ENCODE measurements at regions not wholly inside any gene's neighbourhood (a gene's known extent, or its start where the extent isn't known, plus 50 kb on each side); places are given as distances from the start of the nearest gene placed in this dataset.

DNA sequence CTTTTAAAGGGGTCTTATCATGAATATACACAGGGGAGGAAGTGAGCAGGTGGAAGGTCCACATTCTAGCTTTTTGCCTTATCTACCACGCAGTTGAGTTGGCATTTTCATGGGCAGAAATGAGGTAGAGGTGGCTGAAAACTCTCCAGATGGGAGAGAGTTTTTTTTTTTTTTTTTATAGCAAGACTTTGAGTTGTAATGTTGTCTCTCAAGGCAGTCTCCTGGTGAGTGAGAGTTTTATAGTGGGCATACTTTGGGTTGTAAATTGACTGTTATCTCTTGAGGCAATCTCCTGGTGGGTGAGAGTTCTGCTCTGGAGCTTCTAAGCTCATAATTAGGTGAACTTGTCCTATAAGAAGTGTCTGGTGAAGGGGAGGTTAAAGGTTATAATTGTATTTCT, 191.7 kb upstream of the NAALADL2 start:
- H3K4me1 ChIP-seq (ENCODE audit: control insufficient read depth, insufficient read depth, low read length), result no peaks in the 10 kb centered on the region
- SMC1A ChIA-PET (ENCODE audit: uncharacterized antibody, unreplicated experiment), result no interaction called here
- H4K20me1 ChIP-seq (ENCODE audit: control insufficient read depth, insufficient read depth), result no peaks in the 10 kb centered on the region
- intact Hi-C loops (cut with micrococcal nuclease; ENCODE audit: unreplicated experiment), result no loop called here
- POLR2A ChIA-PET, result interaction anchor here (0.7 kb wide), 1 partner anchor 1666 kb away, joined by 7 read pairs; no protein-coding TSS in a partner anchor
- no TSS peak for BruUV-seq (replicated peaks)
- CTCF ChIA-PET, result interaction anchor here (0.6 kb wide), 1 partner anchor 564 kb away, joined by 3 read pairs; no protein-coding TSS in a partner anchor
- no peaks in the 10 kb centered on the region for H3K79me2 ChIP-seq (ENCODE audit: control insufficient read depth, insufficient read depth, low read length)
- in situ Hi-C loops (cut with MboI), result no loop called here
- 0% methylated on average over 1 of the region's 1 CpG for WGBS (ENCODE audit: insufficient coverage, insufficient replicate concordance, low lambda C conversion rate, missing lambda C conversion rate)
- H3K27ac ChIP-seq (ENCODE audit: control insufficient read depth, insufficient read depth), result no peak overlapping the region
- DNase-seq (ENCODE audit: low read depth, low spot score), result no peak
- no peak for ATAC-seq
- H2AFZ ChIP-seq (ENCODE audit: control insufficient read depth, low read depth, low read length), result no peak overlapping the region
- no peaks in the 10 kb centered on the region for H3K27me3 ChIP-seq (replicated peaks in 1 of 2; ENCODE audit: control insufficient read depth in 2 of 2, insufficient read depth in 2 of 2, low read length in 1 of 2)
- no peak overlapping the region for H3K4me3 ChIP-seq
- no peak for FAIRE-seq
- TF ChIP-seq CEBPB (IDR thresholded peaks at IDR 0.05; ENCODE audit: borderline replicate concordance in 1 of 2, low read depth in 2 of 2, low read length in 2 of 2), result no peak
- TF ChIP-seq, protein P1, sequence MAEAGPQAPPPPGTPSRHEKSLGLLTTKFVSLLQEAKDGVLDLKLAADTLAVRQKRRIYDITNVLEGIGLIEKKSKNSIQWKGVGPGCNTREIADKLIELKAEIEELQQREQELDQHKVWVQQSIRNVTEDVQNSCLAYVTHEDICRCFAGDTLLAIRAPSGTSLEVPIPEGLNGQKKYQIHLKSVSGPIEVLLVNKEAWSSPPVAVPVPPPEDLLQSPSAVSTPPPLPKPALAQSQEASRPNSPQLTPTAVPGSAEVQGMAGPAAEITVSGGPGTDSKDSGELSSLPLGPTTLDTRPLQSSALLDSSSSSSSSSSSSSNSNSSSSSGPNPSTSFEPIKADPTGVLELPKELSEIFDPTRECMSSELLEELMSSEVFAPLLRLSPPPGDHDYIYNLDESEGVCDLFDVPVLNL (IDR thresholded peaks at IDR 0.05; ENCODE audit: low read depth, low read length), result no peak
- no peak for TF ChIP-seq MTA2 (IDR thresholded peaks at IDR 0.05; ENCODE audit: low read depth)
- no peak for TF ChIP-seq SMAD1 (IDR thresholded peaks at IDR 0.05; ENCODE audit: low read depth, partially characterized antibody)
- TF ChIP-seq, protein P2, sequence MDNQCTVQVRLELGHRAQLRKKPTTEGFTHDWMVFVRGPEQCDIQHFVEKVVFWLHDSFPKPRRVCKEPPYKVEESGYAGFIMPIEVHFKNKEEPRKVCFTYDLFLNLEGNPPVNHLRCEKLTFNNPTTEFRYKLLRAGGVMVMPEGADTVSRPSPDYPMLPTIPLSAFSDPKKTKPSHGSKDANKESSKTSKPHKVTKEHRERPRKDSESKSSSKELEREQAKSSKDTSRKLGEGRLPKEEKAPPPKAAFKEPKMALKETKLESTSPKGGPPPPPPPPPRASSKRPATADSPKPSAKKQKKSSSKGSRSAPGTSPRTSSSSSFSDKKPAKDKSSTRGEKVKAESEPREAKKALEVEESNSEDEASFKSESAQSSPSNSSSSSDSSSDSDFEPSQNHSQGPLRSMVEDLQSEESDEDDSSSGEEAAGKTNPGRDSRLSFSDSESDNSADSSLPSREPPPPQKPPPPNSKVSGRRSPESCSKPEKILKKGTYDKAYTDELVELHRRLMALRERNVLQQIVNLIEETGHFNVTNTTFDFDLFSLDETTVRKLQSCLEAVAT (IDR thresholded peaks at IDR 0.05), result no peak
- TF ChIP-seq WRNIP1 (IDR thresholded peaks at IDR 0.05; ENCODE audit: borderline replicate concordance, low read depth, low read length), result no peak
- TF ChIP-seq ZNF274 (IDR thresholded peaks at IDR 0.05; ENCODE audit: insufficient read depth, insufficient read length), result no peak
- TF ChIP-seq POU2F2 (IDR thresholded peaks at IDR 0.05; ENCODE audit: borderline replicate concordance, low read depth, low read length), result no peak
- TF ChIP-seq ZNF687 (IDR thresholded peaks at IDR 0.05), result no peak
- no peak for TF ChIP-seq KDM1A (IDR thresholded peaks at IDR 0.05; ENCODE audit: borderline replicate concordance)
- TF ChIP-seq ZNF217 (IDR thresholded peaks at IDR 0.05), result no peak
- TF ChIP-seq SRF (IDR thresholded peaks at IDR 0.05; ENCODE audit: low read depth in 2 of 2, low read length in 2 of 2), result no peak
- no peak for TF ChIP-seq ZNF24 (IDR thresholded peaks at IDR 0.05)
- no peak for TF ChIP-seq CREB1 (IDR thresholded peaks at IDR 0.05; ENCODE audit: low read depth)
- TF ChIP-seq BRCA1 (IDR thresholded peaks at IDR 0.05; ENCODE audit: low read depth, low read length), result no peak
- no peak for TF ChIP-seq MYC (IDR thresholded peaks at IDR 0.05; ENCODE audit: insufficient read depth, insufficient read length, insufficient replicate concordance, low read length, severe bottlenecking)
- no peaks in the 10 kb centered on the region for H3K9me3 ChIP-seq (replicated peaks; ENCODE audit: control insufficient read depth, insufficient read depth, low read length)
- H3K9ac ChIP-seq (ENCODE audit: control insufficient read depth, insufficient read depth, low read length), result no peak overlapping the region
- no peaks in the 10 kb centered on the region for H3K36me3 ChIP-seq (ENCODE audit: control insufficient read depth in 2 of 2, insufficient read depth in 2 of 2, low read length in 1 of 2)
- RAD21 ChIA-PET (ENCODE audit: unreplicated experiment), result interaction anchor here (0.7 kb wide), 1 partner anchor 1919 kb away, joined by 4 read pairs; no protein-coding TSS in a partner anchor
- H3K4me2 ChIP-seq (ENCODE audit: control insufficient read depth, insufficient read depth), result no peak overlapping the region
